ENCODE measurements at regions not wholly inside any gene's neighbourhood (a gene's known extent, or its start where the extent isn't known, plus 50 kb on each side); places are given as distances from the start of the nearest gene placed in this dataset.
"Not testable (repeated sequence)": the region's sequence is repeated elsewhere in the genome, so short reads cannot be mapped to it uniquely, and the experiment has no call there.

- Histone ChIP-seq H3K4me3 (ENCODE audit: low read depth, low read length) (no peak overlapping the region), H3K27me3 (ENCODE audit: control insufficient read depth, insufficient read depth, low read length) (no peaks in the 10 kb centered on the region), H3K36me3 (ENCODE audit: control insufficient read depth, insufficient read depth, low read length) (no peaks in the 10 kb centered on the region)
- no peak for TF ChIP-seq CTCF (IDR thresholded peaks at IDR 0.05; ENCODE audit: insufficient read depth, low read length, poor library complexity, severe bottlenecking)
- peak; percentile 7 for DNase-seq (ENCODE audit: low read depth)
These were observed 199.5 kb upstream of the SFSWAP start for GRCh38 chr12:131511391-131511802.

- Histone ChIP-seq H3K4me3 (ENCODE audit: low read depth, low read length) (no peak overlapping the region), H3K36me3 (ENCODE audit: control insufficient read depth, insufficient read depth, low read length) (no peaks in the 10 kb centered on the region), H3K27me3 (ENCODE audit: control insufficient read depth, insufficient read depth, low read length) (no peaks in the 10 kb centered on the region)
- DNase-seq (ENCODE audit: low read depth): no peak
- no peak for TF ChIP-seq CTCF (IDR thresholded peaks at IDR 0.05; ENCODE audit: insufficient read depth, low read length, poor library complexity, severe bottlenecking)
These were observed 198.9 kb upstream of the SFSWAP start for GRCh38 chr12:131511803-131512561.

GRCh38 chr12:131513606-131514005, 197.3 kb upstream of the SFSWAP start:
- DNase-seq (ENCODE audit: low read depth): no peak
- Histone ChIP-seq H3K36me3 (ENCODE audit: control insufficient read depth, insufficient read depth, low read length) (no peaks in the 10 kb centered on the region), H3K27me3 (ENCODE audit: control insufficient read depth, insufficient read depth, low read length) (no peaks in the 10 kb centered on the region), H3K4me3 (ENCODE audit: low read depth, low read length) (no peak overlapping the region)
- no peak for TF ChIP-seq CTCF (IDR thresholded peaks at IDR 0.05; ENCODE audit: insufficient read depth, low read length, poor library complexity, severe bottlenecking)

GRCh38 chr12:131520553-131520952, 190.3 kb upstream of the SFSWAP start:
- H3K4me3 ChIP-seq (ENCODE audit: low read depth, low read length); H3K36me3 ChIP-seq (ENCODE audit: control insufficient read depth, insufficient read depth, low read length); DNase-seq (ENCODE audit: low read depth); H3K27me3 ChIP-seq (ENCODE audit: control insufficient read depth, insufficient read depth, low read length): not testable (repeated sequence)

GRCh38 chr12:131521326-131521725, 189.6 kb upstream of the SFSWAP start:
- H3K4me3 ChIP-seq (ENCODE audit: low read depth, low read length): no peak overlapping the region
- H3K36me3 ChIP-seq (ENCODE audit: control insufficient read depth, insufficient read depth, low read length): no peaks in the 10 kb centered on the region
- no peak for DNase-seq (ENCODE audit: low read depth)
- no peak for TF ChIP-seq CTCF (IDR thresholded peaks at IDR 0.05; ENCODE audit: insufficient read depth, low read length, poor library complexity, severe bottlenecking)
- no peaks in the 10 kb centered on the region for H3K27me3 ChIP-seq (ENCODE audit: control insufficient read depth, insufficient read depth, low read length)

GRCh38 chr12:131525795-131526508, 184.9 kb upstream of the SFSWAP start:
- DNase-seq (ENCODE audit: low read depth): no peak
- Histone ChIP-seq H3K27me3 (ENCODE audit: control insufficient read depth, insufficient read depth, low read length) (no peaks in the 10 kb centered on the region), H3K36me3 (ENCODE audit: control insufficient read depth, insufficient read depth, low read length) (no peaks in the 10 kb centered on the region), H3K4me3 (ENCODE audit: low read depth, low read length) (no peak overlapping the region)
- TF ChIP-seq CTCF (IDR thresholded peaks at IDR 0.05; ENCODE audit: insufficient read depth, low read length, poor library complexity, severe bottlenecking): no peak
